ENCODE measurements at regions not wholly inside any gene's neighbourhood (a gene's known extent, or its start where the extent isn't known, plus 50 kb on each side); places are given as distances from the start of the nearest gene placed in this dataset.
"Not testable (repeated sequence)": the region's sequence is repeated elsewhere in the genome, so short reads cannot be mapped to it uniquely, and the experiment has no call there.

GRCh38 chr7:125316466-125316865 is 386.8 kb upstream of the POT1 start:
- Mint-ChIP-seq H3K4me3 (no peak overlapping the region), H3K9me3 (peaks cover 0 to 15% (median 0%) of the 10 kb centered on the region in 9 donors), H3K4me1 (peaks cover 0 to 1% (median 0%) of the 10 kb centered on the region in 4 donors), H3K27me3 (no peaks in the 10 kb centered on the region), H3K27ac (no peak overlapping the region), H3K36me3 (no peaks in the 10 kb centered on the region)
- DNase-seq (no peak), ATAC-seq (no peak)
- POLR2A ChIA-PET: no interaction called here

GRCh38 chr7:125299003-125299765 is 369.6 kb upstream of the POT1 start:
- ATAC-seq: no peak
- no peak overlapping the region for H3K27ac Mint-ChIP-seq
- H3K4me1 Mint-ChIP-seq: no peaks in the 10 kb centered on the region

GRCh38 chr7:125279961-125280360 is 350.3 kb upstream of the POT1 start:
- peaks cover 0 to 15% (median 3%) of the 10 kb centered on the region in 9 donors for H3K9me3 Mint-ChIP-seq
- H3K36me3 Mint-ChIP-seq: no peaks in the 10 kb centered on the region
- H3K4me3 Mint-ChIP-seq: no peak overlapping the region
- H3K4me1 Mint-ChIP-seq: no peaks in the 10 kb centered on the region
- H3K27ac Mint-ChIP-seq: no peak overlapping the region
- ATAC-seq (no peak), DNase-seq (no peak)
- H3K27me3 Mint-ChIP-seq: no peaks in the 10 kb centered on the region
- POLR2A ChIA-PET: no interaction called here

More at GRCh38 chr7:125299003-125299765, 369.6 kb upstream of the POT1 start:
- H3K36me3 Mint-ChIP-seq: no peaks in the 10 kb centered on the region
- no peak for DNase-seq
- H3K27me3 Mint-ChIP-seq: peaks cover 0 to 2% (median 0%) of the 10 kb centered on the region in 5 donors
- peaks cover 0 to 8% (median 2%) of the 10 kb centered on the region in 9 donors for H3K9me3 Mint-ChIP-seq
- no peak overlapping the region for H3K4me3 Mint-ChIP-seq
- POLR2A ChIA-PET: no interaction called here

- DNase-seq: no peak
- Mint-ChIP-seq H3K4me3 (no peak overlapping the region), H3K27ac (no peak overlapping the region), H3K27me3 (no peaks in the 10 kb centered on the region), H3K9me3 (peaks cover 0 to 20% (median 4%) of the 10 kb centered on the region in 9 donors), H3K36me3 (no peaks in the 10 kb centered on the region), H3K4me1 (no peaks in the 10 kb centered on the region)
- no peak for ATAC-seq
- POLR2A ChIA-PET: no interaction called here
Measured at GRCh38 chr7:125278318-125278717, 348.7 kb upstream of the POT1 start.

- H3K27ac Mint-ChIP-seq, ATAC-seq, H3K4me1 Mint-ChIP-seq, H3K4me3 Mint-ChIP-seq, H3K36me3 Mint-ChIP-seq, H3K27me3 Mint-ChIP-seq, DNase-seq, H3K9me3 Mint-ChIP-seq, POLR2A ChIA-PET: not testable (repeated sequence)
Measured at GRCh38 chr7:125274742-125275141, 345.1 kb upstream of the POT1 start.

- ATAC-seq, DNase-seq, H3K27me3 Mint-ChIP-seq, H3K27ac Mint-ChIP-seq, H3K4me3 Mint-ChIP-seq, POLR2A ChIA-PET, H3K36me3 Mint-ChIP-seq, H3K4me1 Mint-ChIP-seq: not testable (repeated sequence)
- H3K9me3 Mint-ChIP-seq: peaks cover 0 to 28% (median 3%) of the 10 kb centered on the region in 9 donors
Measured at GRCh38 chr7:125264174-125264856, 334.7 kb upstream of the POT1 start.

GRCh38 chr7:125258876-125259417 is 329.3 kb upstream of the POT1 start:
- H3K9me3 Mint-ChIP-seq: peaks cover 0 to 19% (median 6%) of the 10 kb centered on the region in 9 donors
- ATAC-seq: not testable (repeated sequence)

GRCh38 chr7:125257617-125258016 is 328.0 kb upstream of the POT1 start:
- H3K27ac Mint-ChIP-seq: no peak overlapping the region
- no peaks in the 10 kb centered on the region for H3K4me1 Mint-ChIP-seq
- peaks cover 0 to 7% (median 0%) of the 10 kb centered on the region in 5 donors for H3K27me3 Mint-ChIP-seq
- H3K36me3 Mint-ChIP-seq: no peaks in the 10 kb centered on the region
- peaks cover 0 to 19% (median 6%) of the 10 kb centered on the region in 9 donors for H3K9me3 Mint-ChIP-seq
- H3K4me3 Mint-ChIP-seq: no peak overlapping the region
- POLR2A ChIA-PET: no interaction called here
- no peak for ATAC-seq
- DNase-seq: no peak

More at GRCh38 chr7:125258876-125259417, 329.3 kb upstream of the POT1 start:
- DNase-seq, H3K27me3 Mint-ChIP-seq, H3K27ac Mint-ChIP-seq, H3K36me3 Mint-ChIP-seq, POLR2A ChIA-PET, H3K4me3 Mint-ChIP-seq, H3K4me1 Mint-ChIP-seq: not testable (repeated sequence)

GRCh38 chr7:125256446-125256845 is 326.8 kb upstream of the POT1 start:
- no peak overlapping the region for H3K4me3 Mint-ChIP-seq
- H3K36me3 Mint-ChIP-seq: no peaks in the 10 kb centered on the region
- DNase-seq: no peak
- POLR2A ChIA-PET: no interaction called here
- H3K4me1 Mint-ChIP-seq: no peaks in the 10 kb centered on the region
- no peak for ATAC-seq
- H3K27ac Mint-ChIP-seq: no peak overlapping the region
- peaks cover 0 to 1% (median 0%) of the 10 kb centered on the region in 5 donors for H3K27me3 Mint-ChIP-seq
- peaks cover 0 to 11% (median 4%) of the 10 kb centered on the region in 9 donors for H3K9me3 Mint-ChIP-seq

- H3K27ac Mint-ChIP-seq: no peak overlapping the region
- peaks cover 0 to 9% (median 0%) of the 10 kb centered on the region in 9 donors for H3K9me3 Mint-ChIP-seq
- POLR2A ChIA-PET: no interaction called here
- no peak for DNase-seq
- no peaks in the 10 kb centered on the region for H3K4me1 Mint-ChIP-seq
- no peak overlapping the region for H3K4me3 Mint-ChIP-seq
- H3K27me3 Mint-ChIP-seq: no peaks in the 10 kb centered on the region
- no peak for ATAC-seq
- H3K36me3 Mint-ChIP-seq: no peaks in the 10 kb centered on the region
Measured at GRCh38 chr7:125255810-125256209, 326.2 kb upstream of the POT1 start.

GRCh38 chr7:125254566-125254965 is 324.9 kb upstream of the POT1 start:
- ATAC-seq (no peak), DNase-seq (no peak)
- no peak overlapping the region for H3K27ac Mint-ChIP-seq
- POLR2A ChIA-PET: no interaction called here
- no peaks in the 10 kb centered on the region for H3K4me1 Mint-ChIP-seq
- H3K9me3 Mint-ChIP-seq: peaks cover 0 to 9% (median 0%) of the 10 kb centered on the region in 9 donors
- H3K4me3 Mint-ChIP-seq: no peak overlapping the region
- H3K36me3 Mint-ChIP-seq: no peaks in the 10 kb centered on the region
- H3K27me3 Mint-ChIP-seq: no peaks in the 10 kb centered on the region

GRCh38 chr7:125253452-125254190 is 324.0 kb upstream of the POT1 start:
- POLR2A ChIA-PET: no interaction called here
- no peak overlapping the region for H3K4me3 Mint-ChIP-seq
- DNase-seq (no peak), ATAC-seq (no peak)
- H3K27ac Mint-ChIP-seq: no peak overlapping the region
- H3K9me3 Mint-ChIP-seq: peaks cover 0 to 7% (median 0%) of the 10 kb centered on the region in 9 donors
- H3K36me3 Mint-ChIP-seq: no peaks in the 10 kb centered on the region
- H3K4me1 Mint-ChIP-seq: no peaks in the 10 kb centered on the region
- no peaks in the 10 kb centered on the region for H3K27me3 Mint-ChIP-seq

Measured in naive thymus-derived CD8-positive, alpha-beta T cell (primary cell).